Neural cell (in vitro differentiated cells): ENCODE measurements at regions not wholly inside any gene's neighbourhood (a gene's known extent, or its start where the extent isn't known, plus 50 kb on each side); places are given as distances from the start of the nearest gene placed in this dataset.

Experiments
- EP300 ChIP-seq: fragments of 450-650 bp; conservative IDR thresholded peaks from 2 replicates; pipeline ENCODE4 v1.6.1; 2014; ENCODE audit warnings: antibody characterized with exemption, mild to moderate bottlenecking, moderate library complexity; ENCODE audit not compliant: poor library complexity, severe bottlenecking
- POLR2AphosphoS5 ChIP-seq: IDR thresholded peaks from 2 replicates; pipeline ENCODE4 v1.6.1; 2012
- RAD21 ChIP-seq: fragments of 450-650 bp; conservative IDR thresholded peaks from 2 replicates; pipeline ENCODE4 v1.6.1; 2014; ENCODE audit warnings: antibody characterized with exemption, mild to moderate bottlenecking, moderate library complexity
- TF ChIP-seq, protein P1 (sequence below): fragments of 450-650 bp; IDR thresholded peaks from 2 replicates; pipeline ENCODE4 v1.5.1; 2014; ENCODE audit warnings: antibody characterized with exemption, mild to moderate bottlenecking, moderate library complexity; ENCODE audit not compliant: poor library complexity, severe bottlenecking

DNA sequence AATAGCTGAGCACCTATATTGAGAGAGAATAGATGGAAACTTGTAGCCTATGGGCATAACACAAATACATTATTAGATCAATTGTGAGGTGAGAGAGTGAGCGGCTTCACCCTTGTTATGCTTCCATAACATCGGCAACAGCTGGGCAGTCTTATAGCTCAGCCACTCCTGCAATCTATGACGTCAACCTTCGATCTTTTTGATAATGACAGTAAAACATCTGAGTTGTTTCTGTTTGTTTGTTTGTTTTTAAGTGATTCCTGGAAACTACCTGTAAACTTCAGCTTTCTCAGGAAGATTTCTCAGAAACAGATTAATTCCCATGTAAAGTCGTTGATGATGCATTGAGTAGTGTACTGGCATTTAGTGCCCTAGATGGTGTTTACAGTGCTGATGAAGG lies 90.0 kb downstream of the DSEL start:
- TF ChIP-seq, protein P1, sequence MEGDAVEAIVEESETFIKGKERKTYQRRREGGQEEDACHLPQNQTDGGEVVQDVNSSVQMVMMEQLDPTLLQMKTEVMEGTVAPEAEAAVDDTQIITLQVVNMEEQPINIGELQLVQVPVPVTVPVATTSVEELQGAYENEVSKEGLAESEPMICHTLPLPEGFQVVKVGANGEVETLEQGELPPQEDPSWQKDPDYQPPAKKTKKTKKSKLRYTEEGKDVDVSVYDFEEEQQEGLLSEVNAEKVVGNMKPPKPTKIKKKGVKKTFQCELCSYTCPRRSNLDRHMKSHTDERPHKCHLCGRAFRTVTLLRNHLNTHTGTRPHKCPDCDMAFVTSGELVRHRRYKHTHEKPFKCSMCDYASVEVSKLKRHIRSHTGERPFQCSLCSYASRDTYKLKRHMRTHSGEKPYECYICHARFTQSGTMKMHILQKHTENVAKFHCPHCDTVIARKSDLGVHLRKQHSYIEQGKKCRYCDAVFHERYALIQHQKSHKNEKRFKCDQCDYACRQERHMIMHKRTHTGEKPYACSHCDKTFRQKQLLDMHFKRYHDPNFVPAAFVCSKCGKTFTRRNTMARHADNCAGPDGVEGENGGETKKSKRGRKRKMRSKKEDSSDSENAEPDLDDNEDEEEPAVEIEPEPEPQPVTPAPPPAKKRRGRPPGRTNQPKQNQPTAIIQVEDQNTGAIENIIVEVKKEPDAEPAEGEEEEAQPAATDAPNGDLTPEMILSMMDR, result no peak
- TF ChIP-seq EP300 (no peak), POLR2AphosphoS5 (no peak), RAD21 (no peak)
